IMR-90 (cell line): ENCODE measurements at regions not wholly inside any gene's neighbourhood (a gene's known extent, or its start where the extent isn't known, plus 50 kb on each side); places are given as distances from the start of the nearest gene placed in this dataset.

Source experiments
- ATAC-seq: fragments of 200-7000 bp; cut with Tn5 transposase; 2 replicates; pipeline ENCODE4 v1.9.1; 2020; ENCODE audit warnings: low read depth, mild to moderate bottlenecking, moderate library complexity
- BruUV-seq: library from RNA; stranded (reverse); fragments of 400-500 nt; replicated peaks from 2 replicates; lab custom pipeline; 2021; lab: Mats Ljungman, UMichigan
- CTCF ChIA-PET: fragments of 300-600 bp; formaldehyde crosslinking; extraction: SDS; loops from one replicate; lab custom pipeline; 2021; ENCODE audit warnings: antibody characterized with exemption; lab: Yijun Ruan, JAX
- POLR2A ChIA-PET: fragments of 300-600 bp; sonication (Branson Sonifier 250); formaldehyde crosslinking; loops from one replicate; lab custom pipeline; 2022; ENCODE audit warnings: antibody characterized with exemption; ENCODE audit not compliant: unreplicated experiment; lab: Charles Lee
- DNase-seq: peaks from one replicate; pipeline ENCODE4 v3.0.0; 2013
- H2AFZ ChIP-seq: replicated peaks from 2 replicates; pipeline ENCODE3; 2013; ENCODE audit warnings: low read length, mild to moderate bottlenecking; ENCODE audit not compliant: poor library complexity
- H2AK5ac ChIP-seq: 2 replicates; pipeline ENCODE4 v1.6.1; 2013; ENCODE audit warnings: low read depth, low read length, inconsistent platforms
- H2AK9ac ChIP-seq: replicated peaks from 2 replicates; pipeline ENCODE3; 2013; ENCODE audit warnings: mild to moderate bottlenecking, low read depth, low read length, moderate library complexity; ENCODE audit not compliant: poor library complexity
- H2BK120ac ChIP-seq: 2 replicates; pipeline ENCODE4 v1.6.1; 2013; ENCODE audit warnings: low read depth, low read length, inconsistent platforms
- H2BK15ac ChIP-seq: 3 replicates; pipeline ENCODE4 v1.6.1; 2013; ENCODE audit warnings: low read depth, low read length, inconsistent platforms
- H2BK20ac ChIP-seq: 2 replicates; pipeline ENCODE4 v1.6.1; 2013; ENCODE audit warnings: low read depth, mild to moderate bottlenecking, inconsistent platforms, low read length, moderate library complexity
- H2BK5ac ChIP-seq: 2 replicates; pipeline ENCODE4 v1.6.1; 2013; ENCODE audit warnings: mild to moderate bottlenecking, low read depth, low read length, inconsistent platforms; ENCODE audit not compliant: poor library complexity, severe bottlenecking
- H3K14ac ChIP-seq: replicated peaks from 2 replicates; pipeline ENCODE4 v1.6.1; 2013; ENCODE audit warnings: low read depth, low read length, inconsistent platforms
- H3K18ac ChIP-seq: 2 replicates; pipeline ENCODE4 v1.6.1; 2013; ENCODE audit warnings: low read depth, low read length, control low read depth
- H3K23ac ChIP-seq: 2 replicates; pipeline ENCODE4 v1.6.1; 2013; ENCODE audit warnings: low read depth, low read length, inconsistent platforms
- H3K27ac ChIP-seq: 2 replicates; pipeline ENCODE4 v1.5.1; 2013; ENCODE audit warnings: mild to moderate bottlenecking, control low read depth, low read length; ENCODE audit not compliant: insufficient read depth
- H3K27me3 ChIP-seq: 2 replicates; pipeline ENCODE4 v1.6.1; 2013; ENCODE audit warnings: low read length; ENCODE audit not compliant: control insufficient read depth, insufficient read depth
- H3K36me3 ChIP-seq: 2 replicates; pipeline ENCODE4 v1.6.1; 2013; ENCODE audit warnings: low read length, mixed read lengths; ENCODE audit not compliant: control insufficient read depth, insufficient read depth
- H3K4ac ChIP-seq: 2 replicates; pipeline ENCODE4 v1.6.1; 2013; ENCODE audit warnings: low read depth, low read length, inconsistent platforms
- H3K4me1 ChIP-seq: 2 replicates; pipeline ENCODE4 v1.6.1; 2013; ENCODE audit warnings: low read length, mixed read lengths; ENCODE audit not compliant: control insufficient read depth, insufficient read depth
- H3K4me2 ChIP-seq: 2 replicates; pipeline ENCODE4 v1.6.1; 2013; ENCODE audit warnings: low read depth, mild to moderate bottlenecking, control low read depth, low read length, moderate library complexity
- H3K4me3 ChIP-seq: 2 replicates; pipeline ENCODE4 v1.5.1; 2013; ENCODE audit warnings: low read depth, mild to moderate bottlenecking, control low read depth, low read length, moderate library complexity; ENCODE audit not compliant: insufficient read depth
- H3K56ac ChIP-seq: 2 replicates; pipeline ENCODE4 v1.6.1; 2013; ENCODE audit warnings: low read length, inconsistent platforms; ENCODE audit not compliant: insufficient read depth; ENCODE audit errors: extremely low read depth
- H3K79me1 ChIP-seq, 2 experiments: 2 replicates each; pipeline ENCODE4 v1.6.1; 2013; ENCODE audit warnings: low read length in 2 of 2, inconsistent platforms in 1 of 2, low read depth in 1 of 2
- H3K9ac ChIP-seq: 2 replicates; pipeline ENCODE4 v1.6.1; 2013; ENCODE audit warnings: low read depth, low read length, control low read depth
- H3K9me1 ChIP-seq: 2 replicates; pipeline ENCODE4 v1.6.1; 2013; ENCODE audit warnings: low read length, inconsistent platforms; ENCODE audit not compliant: insufficient read depth
- H3K9me3 ChIP-seq: 2 replicates; pipeline ENCODE4 v1.6.1; 2013; ENCODE audit warnings: low read length; ENCODE audit not compliant: control insufficient read depth, insufficient read depth
- H4K20me1 ChIP-seq: 2 replicates; pipeline ENCODE4 v1.6.1; 2013; ENCODE audit warnings: low read length, inconsistent platforms; ENCODE audit not compliant: insufficient read depth
- H4K5ac ChIP-seq: 2 replicates; pipeline ENCODE4 v1.6.1; 2013; ENCODE audit warnings: mild to moderate bottlenecking, low read depth, low read length, control low read depth
- H4K8ac ChIP-seq, 2 experiments: 2 replicates each; pipeline ENCODE4 v1.6.1; 2013; ENCODE audit warnings: low read depth in 2 of 2, low read length in 2 of 2, control low read depth in 1 of 2, inconsistent platforms in 1 of 2
- H4K91ac ChIP-seq: 2 replicates; pipeline ENCODE4 v1.6.1; 2013; ENCODE audit warnings: low read depth, low read length, inconsistent platforms; ENCODE audit not compliant: insufficient read depth
- BHLHE40 ChIP-seq: fragments of 150-350 bp; IDR thresholded peaks from 2 replicates; pipeline ENCODE4 v1.6.1; 2016; ENCODE audit warnings: mild to moderate bottlenecking, low read depth, low read length
- CEBPB ChIP-seq: IDR thresholded peaks from 2 replicates; pipeline ENCODE4 v1.6.1; 2012; ENCODE audit warnings: low read depth, low read length, improper control_type of control experiment
- CHD1 ChIP-seq: IDR thresholded peaks from 2 replicates; pipeline ENCODE4 v1.6.1; 2012; ENCODE audit warnings: low read depth, low read length, improper control_type of control experiment
- CTCF ChIP-seq: conservative IDR thresholded peaks from 2 replicates; pipeline ENCODE4 v1.5.1; 2012; ENCODE audit warnings: mild to moderate bottlenecking, low read depth, low read length, improper control_type of control experiment
- FOS ChIP-seq: fragments of 150-350 bp; IDR thresholded peaks from 2 replicates; pipeline ENCODE4 v1.6.1; 2016; ENCODE audit warnings: low read depth, low read length
- MAFK ChIP-seq: IDR thresholded peaks from 2 replicates; pipeline ENCODE4 v1.6.1; 2012; ENCODE audit warnings: low read depth, low read length, improper control_type of control experiment
- MAZ ChIP-seq: IDR thresholded peaks from 2 replicates; pipeline ENCODE4 v1.6.1; 2012; ENCODE audit warnings: low read depth, mild to moderate bottlenecking, low read length, improper control_type of control experiment, moderate library complexity, borderline replicate concordance
- MXI1 ChIP-seq: IDR thresholded peaks from 2 replicates; pipeline ENCODE4 v1.6.1; 2012; ENCODE audit warnings: low read depth, mild to moderate bottlenecking, low read length, moderate library complexity, borderline replicate concordance
- NFE2L2 ChIP-seq: fragments of 150-350 bp; IDR thresholded peaks from 2 replicates; pipeline ENCODE4 v1.6.1; 2016; ENCODE audit warnings: low read depth, mild to moderate bottlenecking, low read length
- POLR2A ChIP-seq: IDR thresholded peaks from 2 replicates; pipeline ENCODE4 v1.6.1; 2012; ENCODE audit warnings: mild to moderate bottlenecking, low read depth, low read length
- RAD21 ChIP-seq: IDR thresholded peaks from 2 replicates; pipeline ENCODE4 v1.6.1; 2012; ENCODE audit warnings: low read length, improper control_type of control experiment
- RCOR1 ChIP-seq: IDR thresholded peaks from 2 replicates; pipeline ENCODE4 v1.6.1; 2012; ENCODE audit warnings: mild to moderate bottlenecking, low read length, improper control_type of control experiment; ENCODE audit not compliant: insufficient replicate concordance
- RFX5 ChIP-seq: IDR thresholded peaks from 2 replicates; pipeline ENCODE4 v1.8.0; 2012; ENCODE audit warnings: low read depth, mild to moderate bottlenecking, low read length, moderate library complexity
- SMC3 ChIP-seq: fragments of 150-350 bp; IDR thresholded peaks from 2 replicates; pipeline ENCODE4 v1.6.1; 2016; ENCODE audit warnings: low read depth, mild to moderate bottlenecking, antibody characterized with exemption, low read length, moderate library complexity
- WGBS, 2 experiments: methylation state at CpG; one replicate each; pipeline versions ENCODE4 v1.1.5 to v1.1.7; 2013; ENCODE audit warnings: missing lambda C conversion rate in 2 of 2; ENCODE audit not compliant: insufficient read length in 1 of 2; ENCODE audit errors: extremely low coverage in 2 of 2; 5-methylcytosine and 5-hydroxymethylcytosine counted together
- dilution Hi-C: fragments of 300-500 bp; cut with HindIII; formaldehyde crosslinking; loops from one replicate; pipeline ENCODE4 v1.14.3; 2018; ENCODE audit warnings: low sequenced_read_pairs; ENCODE audit not compliant: unreplicated experiment
- in situ Hi-C: fragments of 300-500 bp; cut with MboI; formaldehyde crosslinking; loops from 3 replicates; pipeline ENCODE4 v1.14.3; 2019; ENCODE audit warnings: low sequenced_read_pairs, inconsistent platforms, mixed read lengths
- intact Hi-C: fragments of 100-400 bp; cut with micrococcal nuclease; formaldehyde crosslinking; loops from 2 replicates; pipeline ENCODE4 v1.10.0; 2022
- TF ChIP-seq, protein P1 (sequence below): fragments of 150-350 bp; IDR thresholded peaks from 2 replicates; pipeline ENCODE4 v1.6.1; 2017; ENCODE audit warnings: mild to moderate bottlenecking, antibody characterized with exemption, low read length, low read depth
- TF ChIP-seq, protein P2 (sequence below): fragments of 150-350 bp; IDR thresholded peaks from 2 replicates; pipeline ENCODE4 v1.6.1; 2016; ENCODE audit warnings: low read depth, mild to moderate bottlenecking, low read length, moderate library complexity, borderline replicate concordance

- dilution Hi-C loops (no loop called here), in situ Hi-C loops (no loop called here), intact Hi-C loops (no loop called here)
- H2AFZ ChIP-seq, result no peak overlapping the region
- TF ChIP-seq CTCF (no peak), RCOR1 (no peak), MAZ (no peak), MAFK (no peak), CEBPB (no peak), RAD21 (no peak), NFE2L2 (no peak), CHD1 (no peak), RFX5 (no peak), MXI1 (no peak), FOS (no peak), SMC3 (no peak), POLR2A (no peak), BHLHE40 (no peak)
- TF ChIP-seq, protein P1, sequence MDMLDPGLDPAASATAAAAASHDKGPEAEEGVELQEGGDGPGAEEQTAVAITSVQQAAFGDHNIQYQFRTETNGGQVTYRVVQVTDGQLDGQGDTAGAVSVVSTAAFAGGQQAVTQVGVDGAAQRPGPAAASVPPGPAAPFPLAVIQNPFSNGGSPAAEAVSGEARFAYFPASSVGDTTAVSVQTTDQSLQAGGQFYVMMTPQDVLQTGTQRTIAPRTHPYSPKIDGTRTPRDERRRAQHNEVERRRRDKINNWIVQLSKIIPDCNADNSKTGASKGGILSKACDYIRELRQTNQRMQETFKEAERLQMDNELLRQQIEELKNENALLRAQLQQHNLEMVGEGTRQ, result no peak
- TF ChIP-seq, protein P2, sequence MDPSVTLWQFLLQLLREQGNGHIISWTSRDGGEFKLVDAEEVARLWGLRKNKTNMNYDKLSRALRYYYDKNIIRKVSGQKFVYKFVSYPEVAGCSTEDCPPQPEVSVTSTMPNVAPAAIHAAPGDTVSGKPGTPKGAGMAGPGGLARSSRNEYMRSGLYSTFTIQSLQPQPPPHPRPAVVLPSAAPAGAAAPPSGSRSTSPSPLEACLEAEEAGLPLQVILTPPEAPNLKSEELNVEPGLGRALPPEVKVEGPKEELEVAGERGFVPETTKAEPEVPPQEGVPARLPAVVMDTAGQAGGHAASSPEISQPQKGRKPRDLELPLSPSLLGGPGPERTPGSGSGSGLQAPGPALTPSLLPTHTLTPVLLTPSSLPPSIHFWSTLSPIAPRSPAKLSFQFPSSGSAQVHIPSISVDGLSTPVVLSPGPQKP, result no peak
- no peaks in the 10 kb centered on the region for H3K36me3 ChIP-seq
- no peak overlapping the region for H2BK120ac ChIP-seq
- H3K4ac ChIP-seq, result no peak overlapping the region
- H3K23ac ChIP-seq, result no peak overlapping the region
- H3K27ac ChIP-seq, result no peak overlapping the region
- H3K4me2 ChIP-seq, result no peak overlapping the region
- H2BK5ac ChIP-seq, result no peak overlapping the region
- H4K20me1 ChIP-seq, result no peaks in the 10 kb centered on the region
- no peak overlapping the region for H4K5ac ChIP-seq
- DNase-seq (no peak), ATAC-seq (no peak)
- no peaks in the 10 kb centered on the region for H3K79me1 ChIP-seq
- no peaks in the 10 kb centered on the region for H3K27me3 ChIP-seq
- no peak overlapping the region for H3K18ac ChIP-seq
- no CpG with 5 or more reads among the region's 2 CpGs for WGBS, 2 experiments
- no peak overlapping the region for H4K8ac ChIP-seq
- no peak overlapping the region for H4K91ac ChIP-seq
- H3K4me3 ChIP-seq, result no peak overlapping the region
- H2BK15ac ChIP-seq, result no peak overlapping the region
- no peak overlapping the region for H2AK9ac ChIP-seq
- H2AK5ac ChIP-seq, result no peak overlapping the region
- BruUV-seq, result no TSS peak
- H2BK20ac ChIP-seq, result no peak overlapping the region
- no peak overlapping the region for H3K56ac ChIP-seq
- no peak overlapping the region for H3K14ac ChIP-seq
- ChIA-PET POLR2A (no interaction called here), CTCF (no interaction called here)
- no peaks in the 10 kb centered on the region for H3K9me1 ChIP-seq
- peaks cover 4% of the 10 kb centered on the region for H3K9me3 ChIP-seq
- H3K4me1 ChIP-seq, result no peaks in the 10 kb centered on the region
- no peak overlapping the region for H3K9ac ChIP-seq
These were observed 270.9 kb upstream of the DUSP10 start for GRCh38 chr1:222012816-222013215.
